ENCODE measurements at regions not wholly inside any gene's neighbourhood (a gene's known extent, or its start where the extent isn't known, plus 50 kb on each side); places are given as distances from the start of the nearest gene placed in this dataset.
A peak's percentile ranks its signal among the peaks of the same experiment; 100 is the strongest.
"Not testable (repeated sequence)": the region's sequence is repeated elsewhere in the genome, so short reads cannot be mapped to it uniquely, and the experiment has no call there.

GRCh38 chr6:155861821-155862220, 406.2 kb upstream of the NOX3 start:
- no peak for TF ChIP-seq CTCF (IDR thresholded peaks at IDR 0.05; ENCODE audit: low read depth, low read length, missing control alignments)
- no peak overlapping the region for H3K4me3 ChIP-seq (replicated peaks; ENCODE audit: low read depth, low read length)
- DNase-seq (ENCODE audit: extremely low read depth, low read depth) = no peak

- H3K4me3 ChIP-seq (replicated peaks; ENCODE audit: low read depth, low read length); DNase-seq (ENCODE audit: extremely low read depth, low read depth): not testable (repeated sequence)
Observed at GRCh38 chr6:155858906-155859305, 403.3 kb upstream of the NOX3 start.

GRCh38 chr6:155854787-155855186, 399.1 kb upstream of the NOX3 start:
- H3K4me3 ChIP-seq (replicated peaks; ENCODE audit: low read depth, low read length) = no peak overlapping the region
- TF ChIP-seq CTCF (IDR thresholded peaks at IDR 0.05; ENCODE audit: low read depth, low read length, missing control alignments) = no peak
- DNase-seq (ENCODE audit: extremely low read depth, low read depth) = no peak

GRCh38 chr6:155853011-155853410, 397.4 kb upstream of the NOX3 start:
- TF ChIP-seq CTCF (IDR thresholded peaks at IDR 0.05; ENCODE audit: low read depth, low read length, missing control alignments) = no peak
- no peak for DNase-seq (ENCODE audit: extremely low read depth, low read depth)
- no peak overlapping the region for H3K4me3 ChIP-seq (replicated peaks; ENCODE audit: low read depth, low read length)

- no peak overlapping the region for H3K4me3 ChIP-seq (replicated peaks; ENCODE audit: low read depth, low read length)
- no peak for TF ChIP-seq CTCF (IDR thresholded peaks at IDR 0.05; ENCODE audit: low read depth, low read length, missing control alignments)
- peak; percentile 27 for DNase-seq (ENCODE audit: extremely low read depth, low read depth)
Observed at GRCh38 chr6:155850408-155850841, 394.8 kb upstream of the NOX3 start.

GRCh38 chr6:155847711-155848110, 392.1 kb upstream of the NOX3 start:
- no peak for TF ChIP-seq CTCF (IDR thresholded peaks at IDR 0.05; ENCODE audit: low read depth, low read length, missing control alignments)

GRCh38 chr6:155837474-155837873, 381.8 kb upstream of the NOX3 start:
- TF ChIP-seq CTCF (IDR thresholded peaks at IDR 0.05; ENCODE audit: low read depth, low read length, missing control alignments) = no peak
- DNase-seq (ENCODE audit: extremely low read depth, low read depth) = no peak
- no peak overlapping the region for H3K4me3 ChIP-seq (replicated peaks; ENCODE audit: low read depth, low read length)

More at GRCh38 chr6:155847711-155848110, 392.1 kb upstream of the NOX3 start:
- DNase-seq (ENCODE audit: extremely low read depth, low read depth) = no peak
- no peak overlapping the region for H3K4me3 ChIP-seq (replicated peaks; ENCODE audit: low read depth, low read length)
